GM21825 (cell line): ENCODE measurements at regions not wholly inside any gene's neighbourhood (a gene's known extent, or its start where the extent isn't known, plus 50 kb on each side); places are given as distances from the start of the nearest gene placed in this dataset.

Experiments used
- ATAC-seq: cut with Tn5 transposase; IDR thresholded peaks from one replicate; pipeline ENCODE4 v1.9.1; 2021; ENCODE audit warnings: mild to moderate bottlenecking, moderate library complexity; ENCODE audit not compliant: unreplicated experiment

- ATAC-seq = no peak
Measured at GRCh38 chr13:56924401-56924800, 216.3 kb upstream of the PRR20A start.

DNA sequence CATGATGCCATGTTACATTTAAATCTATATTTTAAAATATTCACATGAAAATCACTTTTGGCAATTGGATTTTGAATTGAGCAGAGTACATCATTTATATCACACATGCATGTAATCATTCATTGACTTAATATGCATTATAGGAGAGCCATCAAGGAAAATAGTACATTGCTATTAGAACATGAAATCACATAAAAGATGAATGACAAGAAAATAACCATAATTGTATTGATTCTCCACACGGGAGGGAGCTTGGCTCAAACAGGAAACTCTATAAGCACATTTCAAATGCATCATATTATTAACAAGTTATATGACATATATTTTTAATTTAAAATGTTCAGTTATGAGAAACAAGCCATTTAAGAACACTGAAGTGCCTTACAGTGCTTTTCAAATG lies 208.6 kb upstream of the PRR20A start:
- ATAC-seq = no peak

GRCh38 chr13:56953965-56954364 lies 186.8 kb upstream of the PRR20A start:
- ATAC-seq = no peak

DNA sequence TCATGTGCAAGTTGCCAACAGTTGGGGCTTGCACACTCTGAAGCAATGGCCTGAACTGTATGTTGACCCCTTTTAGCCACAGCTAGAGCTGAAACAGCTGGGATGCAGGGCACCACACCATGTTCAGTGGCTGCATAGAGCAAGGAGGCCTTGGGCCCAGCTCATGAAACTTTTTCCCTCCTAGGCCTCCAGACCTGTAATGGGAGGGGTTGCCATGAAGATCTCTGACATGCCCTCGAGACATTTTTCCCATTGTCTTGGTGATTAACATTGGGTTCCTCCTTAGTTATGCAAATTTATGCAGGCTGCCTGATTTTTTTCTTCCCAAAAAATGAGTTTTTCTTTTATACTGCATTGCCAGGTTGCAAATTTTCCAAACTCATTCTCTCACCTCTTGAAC lies 165.1 kb upstream of the PRR20A start:
- ATAC-seq = no peak

GRCh38 chr13:56980856-56981255 lies 159.9 kb upstream of the PRR20A start:
- ATAC-seq = no peak

- ATAC-seq = no peak
Measured at GRCh38 chr13:56986121-56986520, 154.6 kb upstream of the PRR20A start.

DNA sequence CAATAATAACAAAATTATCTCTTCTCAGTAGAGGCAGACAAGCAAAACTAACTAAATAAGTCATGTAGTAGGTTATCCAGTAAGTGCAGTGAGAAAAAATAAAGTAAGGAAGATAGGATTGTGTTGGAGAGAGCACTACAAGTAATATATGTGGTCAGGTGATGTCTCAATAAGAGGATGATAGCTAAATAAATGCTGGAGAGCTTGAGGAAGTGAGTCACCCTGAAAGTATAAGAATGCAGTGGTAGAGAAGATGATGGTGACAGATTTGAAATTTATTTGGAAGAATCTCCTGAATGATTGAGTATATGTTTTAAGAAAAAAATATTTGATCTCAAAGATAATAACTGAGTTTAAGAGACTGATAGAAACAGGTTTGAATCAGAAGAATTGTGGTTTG lies 152.2 kb upstream of the PRR20A start:
- ATAC-seq = no peak

DNA sequence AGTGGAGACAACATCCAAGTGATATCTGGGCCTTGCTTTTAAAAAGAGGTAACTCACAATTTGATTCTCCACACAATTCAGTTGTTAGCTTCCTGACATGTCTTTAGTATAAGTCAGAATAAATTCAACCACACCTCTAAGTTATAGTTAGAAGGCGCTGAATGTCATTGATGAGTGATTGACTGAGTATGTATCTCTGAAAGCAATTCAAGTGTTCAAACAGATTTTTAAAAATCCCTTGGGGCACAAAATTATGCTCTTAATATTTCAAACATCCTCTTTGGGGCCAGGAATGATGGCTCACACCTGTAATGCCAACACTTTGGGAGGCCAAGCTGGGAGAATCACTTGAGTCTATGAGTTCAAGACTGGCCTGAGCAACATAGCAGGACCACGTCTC lies 137.0 kb upstream of the PRR20A start:
- ATAC-seq = no peak

GRCh38 chr13:57017357-57017756 lies 123.4 kb upstream of the PRR20A start:
- ATAC-seq = no peak

DNA sequence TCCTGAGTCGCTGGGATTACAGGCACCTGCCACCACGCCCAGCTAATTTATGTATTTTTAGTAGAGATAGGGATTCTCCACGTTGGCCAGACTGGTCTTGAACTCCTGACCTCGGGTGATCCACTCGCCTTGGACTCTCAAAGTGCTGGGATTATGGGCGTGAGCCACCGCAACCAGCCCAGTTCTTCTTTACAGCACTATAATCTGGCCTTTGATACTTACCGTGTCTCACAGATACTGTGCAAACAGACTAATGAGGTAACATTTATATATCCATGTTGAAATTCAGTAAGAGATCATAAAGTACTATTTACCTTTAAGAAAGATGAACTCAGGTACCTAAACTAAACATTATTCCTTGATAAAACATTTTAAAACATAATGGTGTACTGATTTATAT lies 121.8 kb upstream of the PRR20A start:
- ATAC-seq = no peak

GRCh38 chr13:57030671-57031070 lies 110.0 kb upstream of the PRR20A start:
- no peak for ATAC-seq

DNA sequence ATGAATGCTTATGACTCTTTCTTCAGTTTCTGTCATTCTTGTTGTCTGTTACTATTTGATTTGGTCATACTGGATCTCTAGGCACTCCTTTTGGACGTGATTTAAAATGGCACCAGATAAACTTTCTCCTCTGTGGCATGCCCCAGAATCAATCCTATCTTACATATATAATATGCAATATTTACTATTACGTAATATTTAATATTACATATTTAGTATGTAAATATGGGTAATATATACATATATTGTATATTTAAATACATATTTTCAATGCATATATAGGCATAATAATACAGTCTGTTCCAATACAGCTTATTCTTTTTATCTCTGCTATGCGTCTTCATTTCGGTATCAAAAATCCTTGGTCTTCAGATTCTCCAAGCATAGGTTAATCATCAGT lies 104.4 kb upstream of the PRR20A start:
- ATAC-seq = no peak

- ATAC-seq = no peak
Measured at GRCh38 chr13:57044910-57045309, 95.8 kb upstream of the PRR20A start.

DNA sequence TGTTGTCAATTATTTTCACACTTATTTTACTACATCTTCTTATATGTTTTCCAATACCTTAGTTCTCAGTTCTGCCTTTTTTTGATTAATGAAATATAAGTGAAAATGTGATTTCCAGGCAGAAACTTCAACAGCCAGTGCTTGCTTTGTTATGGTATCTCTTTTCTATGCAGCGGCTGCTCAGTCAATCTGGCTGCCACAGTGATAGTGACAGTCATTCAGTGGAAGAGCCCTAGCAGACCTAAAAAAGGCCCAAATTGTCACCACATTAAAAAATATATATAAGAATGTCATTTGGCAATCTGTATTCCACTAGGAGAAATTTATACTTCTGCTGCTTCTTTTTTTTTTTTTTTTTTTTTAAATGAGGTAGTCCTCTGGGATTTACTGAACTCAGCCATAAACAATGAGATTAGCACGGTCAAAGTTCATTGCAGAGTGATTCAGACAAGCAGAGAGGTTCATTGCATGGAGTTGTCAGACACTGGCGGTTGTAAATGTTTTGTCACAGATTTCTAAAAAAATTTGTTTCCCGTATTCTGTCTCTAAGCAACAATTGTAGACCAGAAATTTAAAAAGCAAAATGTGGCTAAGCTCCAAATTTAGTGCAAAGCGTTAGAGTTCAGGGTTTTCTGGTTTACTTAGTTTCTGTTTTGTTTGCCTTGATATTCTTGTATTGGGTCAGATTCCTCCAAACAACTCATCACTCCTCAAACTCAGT lies 94.7 kb upstream of the PRR20A start:
- ATAC-seq = no peak

DNA sequence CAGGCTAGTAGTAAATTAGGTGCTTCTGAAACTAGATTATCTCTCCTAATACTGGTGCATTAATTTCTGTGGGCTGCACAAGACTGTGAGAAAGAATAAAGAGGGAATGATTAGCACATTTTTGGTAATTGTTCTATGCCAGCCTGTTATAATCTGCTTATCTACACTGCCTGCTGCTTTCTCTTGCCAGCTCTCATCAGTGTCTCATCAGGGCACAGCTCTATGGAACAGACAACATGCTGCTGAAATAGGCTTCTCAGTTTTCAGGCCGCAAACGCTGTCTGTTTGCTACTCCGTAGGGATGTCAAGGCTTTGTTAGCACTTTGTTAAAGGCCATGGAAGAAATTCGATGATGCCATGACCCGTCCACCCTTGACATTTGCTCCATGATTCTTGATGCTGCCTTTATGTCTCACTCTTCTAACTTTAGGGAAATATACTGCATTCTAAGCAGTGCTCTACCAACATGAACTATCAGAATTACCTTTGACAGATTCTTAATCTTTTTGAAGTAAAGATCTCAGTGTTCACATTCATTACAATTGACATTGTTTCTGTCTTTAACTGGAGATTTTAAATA lies 84.0 kb upstream of the PRR20A start:
- ATAC-seq = no peak

DNA sequence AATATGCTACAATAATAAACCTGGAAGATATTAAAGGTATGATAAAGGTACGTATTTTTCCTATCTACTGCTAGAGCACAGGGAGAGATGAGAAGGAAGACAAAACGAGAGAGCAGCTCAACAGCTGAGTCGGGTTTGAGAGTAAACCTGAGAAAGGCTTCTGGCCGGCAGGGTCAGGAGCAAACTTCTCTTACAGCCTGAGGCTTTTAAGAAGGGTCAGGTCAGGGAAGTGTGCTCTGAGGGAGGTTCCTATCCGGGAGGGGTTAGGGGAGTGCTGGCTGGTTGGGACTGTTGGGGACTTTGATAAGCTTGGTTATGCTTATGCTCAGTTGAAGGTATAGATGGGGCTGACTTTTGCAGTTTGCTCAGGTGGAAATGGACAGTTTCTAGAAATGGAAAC lies 77.7 kb upstream of the PRR20A start:
- ATAC-seq = no peak

DNA sequence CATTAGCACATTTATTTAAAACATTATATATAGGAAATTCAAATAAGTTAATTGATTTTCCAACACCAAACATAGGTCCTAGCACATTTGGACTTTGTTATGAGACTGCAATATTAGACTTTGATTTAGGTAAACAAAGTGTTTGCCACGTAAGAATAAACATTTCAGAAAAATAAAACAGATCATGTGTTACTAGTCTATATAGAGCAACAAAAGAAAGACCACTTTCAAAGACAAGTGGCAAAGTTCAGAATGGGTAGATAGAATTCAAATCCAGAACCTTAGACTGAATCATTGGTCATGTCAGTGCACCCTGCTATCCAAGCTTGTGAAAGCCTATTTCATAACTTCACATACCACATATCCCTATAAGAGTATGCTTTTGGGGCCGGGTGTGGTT lies 66.7 kb upstream of the PRR20A start:
- ATAC-seq = no peak

DNA sequence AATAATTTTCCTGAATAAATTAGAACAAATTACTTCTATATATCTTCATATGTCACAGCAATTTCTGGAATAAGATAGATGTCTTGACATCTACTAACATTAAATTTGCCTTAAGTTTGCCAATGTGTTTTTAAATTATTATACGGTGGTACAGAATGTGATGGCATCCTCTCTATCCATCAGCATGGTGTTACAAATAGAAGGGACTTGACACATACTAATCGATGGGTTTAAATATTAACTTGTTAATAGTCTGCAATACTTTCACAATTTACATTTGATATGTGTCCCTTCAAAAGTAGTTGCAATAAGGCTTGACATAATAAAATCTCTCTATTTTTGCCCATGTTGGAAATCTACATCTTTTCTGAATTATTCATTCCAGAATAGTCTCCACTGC lies 65.1 kb upstream of the PRR20A start:
- no peak for ATAC-seq

GRCh38 chr13:57087006-57087405 lies 53.7 kb upstream of the PRR20A start:
- ATAC-seq = no peak
